H1 (cell line): ENCODE measurements at regions not wholly inside any gene's neighbourhood (a gene's known extent, or its start where the extent isn't known, plus 50 kb on each side); places are given as distances from the start of the nearest gene placed in this dataset.

ENCODE experiments used
- CTCF ChIA-PET: fragments of 300-600 bp; sonication (Branson Sonifier 250); formaldehyde crosslinking; loops from one replicate; lab custom pipeline; 2021; ENCODE audit not compliant: partially characterized antibody; lab: Charles Lee
- POLR2A ChIA-PET: fragments of 300-600 bp; sonication (Branson Sonifier 250); formaldehyde crosslinking; loops from one replicate; lab custom pipeline; 2021; ENCODE audit warnings: inconsistent platforms; ENCODE audit not compliant: partially characterized antibody; lab: Charles Lee
- DNase-seq, 2 experiments: peaks; one replicate each; pipeline versions ENCODE4 v3.0.0 to v3.0.0-alpha.2; 2010 to 2022; ENCODE audit warnings: low spot score in 2 of 2, low read depth in 1 of 2, mixed read lengths in 1 of 2
- FAIRE-seq: peaks from 2 replicates; lab custom pipeline; 2011; peaks lifted over from hg19 to GRCh38; lab: Jason Lieb, UNC
- H2AFZ ChIP-seq: 2 replicates; pipeline ENCODE4 v1.8.1; 2012; ENCODE audit warnings: low read length, inconsistent platforms
- H2AK5ac ChIP-seq: 2 replicates; pipeline ENCODE4 v1.6.1; 2013; ENCODE audit warnings: low read depth, low read length
- H2BK120ac ChIP-seq: replicated peaks from 2 replicates; pipeline ENCODE3; 2013; ENCODE audit warnings: low read depth, low read length, inconsistent platforms
- H2BK12ac ChIP-seq: 2 replicates; pipeline ENCODE4 v1.6.1; 2013; ENCODE audit warnings: low read depth, low read length
- H2BK15ac ChIP-seq: 2 replicates; pipeline ENCODE4 v1.6.1; 2013; ENCODE audit warnings: low read length
- H2BK20ac ChIP-seq: 2 replicates; pipeline ENCODE4 v1.6.1; 2013; ENCODE audit warnings: low read length
- H2BK5ac ChIP-seq: 2 replicates; pipeline ENCODE4 v1.6.1; 2013; ENCODE audit warnings: low read depth, low read length
- H3K14ac ChIP-seq: 2 replicates; pipeline ENCODE4 v1.6.1; 2013; ENCODE audit warnings: inconsistent platforms; ENCODE audit not compliant: insufficient read length
- H3K18ac ChIP-seq: 2 replicates; pipeline ENCODE4 v1.6.1; 2013; ENCODE audit warnings: low read length; ENCODE audit errors: extremely low read depth
- H3K23ac ChIP-seq: 2 replicates; pipeline ENCODE4 v1.6.1; 2013; ENCODE audit warnings: inconsistent platforms; ENCODE audit not compliant: insufficient read length
- H3K23me2 ChIP-seq: 2 replicates; pipeline ENCODE4 v1.6.1; 2013; ENCODE audit warnings: low read depth, low read length
- H3K27ac ChIP-seq: 2 replicates; pipeline ENCODE4 v1.6.1; 2011; ENCODE audit warnings: low read depth, low read length, inconsistent platforms
- H3K27me3 ChIP-seq, 4 experiments: replicated peaks in 1 of 4; 1 replicate in 1 of 4; 2 replicates in 3 of 4; pipeline versions ENCODE4 v1.6.1 to v1.8.1; 2011 to 2013; ENCODE audit warnings: low read length in 3 of 4, mild to moderate bottlenecking in 3 of 4, inconsistent platforms in 2 of 4, mixed read lengths in 2 of 4, moderate library complexity in 1 of 4; ENCODE audit not compliant: control insufficient read depth in 3 of 4, insufficient read depth in 3 of 4; ENCODE audit errors: extremely low read depth in 1 of 4
- H3K36me3 ChIP-seq, 4 experiments: 2 replicates each; pipeline versions ENCODE4 v1.6.1 to v1.8.1; 2011 to 2013; ENCODE audit warnings: mild to moderate bottlenecking in 4 of 4, low read length in 3 of 4, moderate library complexity in 2 of 4, control low read depth in 1 of 4, inconsistent platforms in 1 of 4; ENCODE audit not compliant: insufficient read depth in 4 of 4, control insufficient read depth in 2 of 4
- H3K4ac ChIP-seq: replicated peaks from 2 replicates; pipeline ENCODE3; 2013; ENCODE audit warnings: low read length, low read depth, mixed read lengths, inconsistent platforms; ENCODE audit not compliant: insufficient read length
- H3K4me1 ChIP-seq, 4 experiments: replicated peaks in 1 of 4; 1 replicate in 1 of 4; 2 replicates in 3 of 4; pipeline versions ENCODE4 v1.6.1 to v1.8.1; 2011 to 2013; ENCODE audit warnings: low read length in 3 of 4, inconsistent platforms in 2 of 4, mixed read lengths in 1 of 4; ENCODE audit not compliant: insufficient read depth in 4 of 4, control insufficient read depth in 3 of 4
- H3K4me2 ChIP-seq, 2 experiments: 2 replicates each; pipeline versions ENCODE4 v1.6.1 to v1.8.1; 2011 to 2013; ENCODE audit warnings: low read depth in 2 of 2, low read length in 2 of 2, control low read depth in 1 of 2, inconsistent platforms in 1 of 2, mild to moderate bottlenecking in 1 of 2; ENCODE audit not compliant: insufficient read depth in 1 of 2
- H3K4me3 ChIP-seq, 4 experiments: fragments of 200-600, 300-600 bp in 1 of 4; sonication (generic), shearing (Covaris generic), sonication (Bioruptor Twin) in 1 of 4; 2 replicates each; pipeline versions ENCODE4 v1.5.1 to v1.8.1; 2011 to 2016; ENCODE audit warnings: low read length in 4 of 4, low read depth in 3 of 4, control low read depth in 2 of 4, inconsistent platforms in 2 of 4, mild to moderate bottlenecking in 2 of 4, mixed read lengths in 1 of 4, moderate library complexity in 1 of 4; ENCODE audit not compliant: insufficient read depth in 2 of 4; ENCODE audit errors: extremely low read depth in 1 of 4
- H3K56ac ChIP-seq: replicated peaks from 2 replicates; pipeline ENCODE3; 2013; ENCODE audit warnings: low read depth, mild to moderate bottlenecking, mixed read lengths, low read length, inconsistent platforms; ENCODE audit not compliant: insufficient read length
- H3K79me1 ChIP-seq: 2 replicates; pipeline ENCODE4 v1.6.1; 2013; ENCODE audit warnings: low read depth, low read length, control low read depth
- H3K79me2 ChIP-seq, 2 experiments: 2 replicates each; pipeline versions ENCODE4 v1.6.1 to v1.8.1; 2012 to 2013; ENCODE audit warnings: low read length in 2 of 2, mild to moderate bottlenecking in 2 of 2, inconsistent platforms in 1 of 2; ENCODE audit not compliant: insufficient read depth in 2 of 2, control insufficient read depth in 1 of 2
- H3K9ac ChIP-seq, 4 experiments: replicated peaks in 1 of 4; 1 replicate in 1 of 4; 2 replicates in 3 of 4; pipeline versions ENCODE4 v1.6.1 to v1.8.1; 2011 to 2013; ENCODE audit warnings: low read depth in 3 of 4, low read length in 3 of 4, control low read depth in 2 of 4, mild to moderate bottlenecking in 2 of 4, moderate library complexity in 2 of 4, inconsistent platforms in 1 of 4; ENCODE audit errors: extremely low read depth in 1 of 4
- H3K9me3 ChIP-seq, 2 experiments: 2 replicates each; pipeline versions ENCODE4 v1.6.1 to v1.8.1; 2012 to 2013; ENCODE audit warnings: mild to moderate bottlenecking in 2 of 2, moderate library complexity in 2 of 2, control low read depth in 1 of 2, inconsistent platforms in 1 of 2, low read depth in 1 of 2, low read length in 1 of 2, mixed read lengths in 1 of 2; ENCODE audit not compliant: insufficient read depth in 2 of 2
- H4K20me1 ChIP-seq, 2 experiments: replicated peaks in 1 of 2; 2 replicates each; pipeline versions ENCODE3 to v1.8.1; 2011 to 2013; ENCODE audit warnings: inconsistent platforms in 2 of 2, low read length in 2 of 2, mild to moderate bottlenecking in 1 of 2; ENCODE audit not compliant: insufficient read depth in 2 of 2, control insufficient read depth in 1 of 2
- H4K5ac ChIP-seq: 2 replicates; pipeline ENCODE4 v1.6.1; 2013; ENCODE audit warnings: low read length, low read depth, mixed read lengths, inconsistent platforms; ENCODE audit not compliant: insufficient read length
- H4K8ac ChIP-seq: 2 replicates; pipeline ENCODE4 v1.8.0; 2013; ENCODE audit warnings: mild to moderate bottlenecking, moderate library complexity, low read length, inconsistent platforms; ENCODE audit not compliant: insufficient read depth; ENCODE audit errors: extremely low read depth
- H4K91ac ChIP-seq: replicated peaks from 2 replicates; pipeline ENCODE3; 2013; ENCODE audit warnings: low read length, mixed read lengths, inconsistent platforms; ENCODE audit not compliant: insufficient read length
- BCL11A ChIP-seq, 2 experiments: IDR thresholded peaks; one replicate each; pipeline ENCODE4 v1.6.1; 2011; ENCODE audit warnings: low read depth in 2 of 2, low read length in 2 of 2, mild to moderate bottlenecking in 2 of 2
- CREB1 ChIP-seq: IDR thresholded peaks from 2 replicates; pipeline ENCODE4 v1.6.1; 2012; ENCODE audit warnings: inconsistent platforms
- EGR1 ChIP-seq: IDR thresholded peaks from 2 replicates; pipeline ENCODE4 v1.6.1; 2011; ENCODE audit warnings: low read depth, low read length, borderline replicate concordance
- FOSL1 ChIP-seq: IDR thresholded peaks from 2 replicates; pipeline ENCODE4 v1.6.1; 2011; ENCODE audit warnings: mild to moderate bottlenecking, low read depth, low read length, moderate library complexity; ENCODE audit not compliant: insufficient read depth
- KDM4A ChIP-seq: IDR thresholded peaks from one replicate; pipeline ENCODE4 v1.7.1; 2012; ENCODE audit warnings: low read depth, mild to moderate bottlenecking, moderate library complexity, low read length, inconsistent platforms; ENCODE audit not compliant: severe bottlenecking
- NANOG ChIP-seq: IDR thresholded peaks from 2 replicates; pipeline ENCODE4 v1.6.1; 2011; ENCODE audit warnings: low read length, low read depth, mild to moderate bottlenecking, inconsistent platforms; ENCODE audit not compliant: insufficient read depth, poor library complexity, severe bottlenecking
- SAP30 ChIP-seq: fragments of 300-600 bp; sonication (generic); IDR thresholded peaks from 2 replicates; pipeline ENCODE4 v1.7.1; 2012; ENCODE audit warnings: low read length, moderate library complexity, mild to moderate bottlenecking, inconsistent platforms; ENCODE audit not compliant: insufficient read depth, insufficient replicate concordance
- TAF1 ChIP-seq: IDR thresholded peaks from 2 replicates; pipeline ENCODE4 v1.6.1; 2011; ENCODE audit warnings: mild to moderate bottlenecking, low read depth, low read length
- USF2 ChIP-seq: IDR thresholded peaks from 2 replicates; pipeline ENCODE4 v1.6.1; 2011; ENCODE audit warnings: low read length, improper control_type of control experiment
- WGBS, 2 experiments: shearing (Covaris generic) in 1 of 2; methylation state at CpG; one replicate each; pipeline versions ENCODE4 v1.1.6 to v1.1.7; 2013 to 2015; ENCODE audit warnings: low lambda C conversion rate in 2 of 2, mixed read lengths in 2 of 2, inconsistent platforms in 1 of 2, low coverage in 1 of 2, missing lambda C conversion rate in 1 of 2; ENCODE audit not compliant: insufficient replicate concordance in 2 of 2, insufficient coverage in 1 of 2, insufficient read length in 1 of 2; ENCODE audit errors: extremely low coverage in 1 of 2, missing lambda C conversion rate in 1 of 2; 5-methylcytosine and 5-hydroxymethylcytosine counted together

- Histone ChIP-seq H2BK5ac (no peak overlapping the region), H3K23me2 (no peaks in the 10 kb centered on the region), H3K56ac (no peak overlapping the region), H4K8ac (no peak overlapping the region), H3K9ac (no peak overlapping the region), H3K14ac (no peak overlapping the region), H3K4me1 (peaks cover 0 to 5% (median 2%) of the 10 kb centered on the region in 4 experiments; a peak in 3 of 7 replicates), H3K36me3 (no peaks in the 10 kb centered on the region), H4K5ac (no peak overlapping the region), H3K4me2 (no peak overlapping the region), H4K20me1 (no peaks in the 10 kb centered on the region), H2BK20ac (no peak overlapping the region), H3K27ac (no peak overlapping the region), H3K79me2 (no peaks in the 10 kb centered on the region), H3K79me1 (no peaks in the 10 kb centered on the region), H2AFZ (no peak overlapping the region), H3K4me3 (no peak overlapping the region)
- FAIRE-seq: no peak
- WGBS, 2 experiments: 85% methylated on average over 3 of the region's 3 CpGs; no CpG with 5 or more reads in 1 of the 2 experiments
- CTCF ChIA-PET: interaction anchor here (1.0 to 1.3 kb wide), 2 partner anchors 18 to 233 kb away, joined by 3 read pairs; no protein-coding TSS in a partner anchor
- POLR2A ChIA-PET: no interaction called here
- no peak for TF ChIP-seq EGR1
- TF ChIP-seq KDM4A: no peak
- TF ChIP-seq CREB1: no peak
- TF ChIP-seq BCL11A (IDR thresholded peaks at IDR 0.05; ENCODE audit: low read depth in 2 of 2, low read length in 2 of 2): no peak
- no peak for TF ChIP-seq FOSL1
- TF ChIP-seq SAP30: no peak
- TF ChIP-seq NANOG: no peak
- no peak for TF ChIP-seq USF2
- no peak for TF ChIP-seq TAF1
- TF ChIP-seq, all 59 proteins: peak for 0
- H2BK15ac ChIP-seq: no peak overlapping the region
- no peak overlapping the region for H2BK12ac ChIP-seq
- DNase-seq: no peak
- no peak overlapping the region for H3K18ac ChIP-seq
- H3K27me3 ChIP-seq: no peaks in the 10 kb centered on the region
- H3K9me3 ChIP-seq: no peaks in the 10 kb centered on the region
- no peak overlapping the region for H2AK5ac ChIP-seq
- H3K23ac ChIP-seq: no peak overlapping the region
- no peak overlapping the region for H4K91ac ChIP-seq
- H2BK120ac ChIP-seq: no peak overlapping the region
- H3K4ac ChIP-seq: no peak overlapping the region
Observed at GRCh38 chr16:55138298-55138697, 185.7 kb upstream of the IRX6 start.
